Stimulated activated CD4-positive, alpha-beta T cell treated with anti-CD3 and anti-CD28 coated beads, TNF-alpha, amount 100 ng/mL, for 4 hours (primary cell): ENCODE measurements at regions not wholly inside any gene's neighbourhood (a gene's known extent, or its start where the extent isn't known, plus 50 kb on each side); places are given as distances from the start of the nearest gene placed in this dataset.
"Not testable (repeated sequence)": the region's sequence is repeated elsewhere in the genome, so short reads cannot be mapped to it uniquely, and the experiment has no call there.

Experiments
- DNase-seq, 3 experiments: peaks; one replicate each; pipeline ENCODE4 v3.0.0-alpha.2; 2020; ENCODE audit warnings: low read depth in 3 of 3

GRCh38 chr3:124363476-124363875 is 366.8 kb upstream of the UMPS start:
- DNase-seq = no peak

- no peak for DNase-seq
Observed at GRCh38 chr3:124364317-124365020, 365.8 kb upstream of the UMPS start.

GRCh38 chr3:124366655-124367054 is 363.6 kb upstream of the UMPS start:
- not testable (repeated sequence) for DNase-seq

- DNase-seq = no peak
Observed at GRCh38 chr3:124372775-124373174, 357.5 kb upstream of the UMPS start.

- DNase-seq = no peak
Observed at GRCh38 chr3:124373524-124373923, 356.7 kb upstream of the UMPS start.

GRCh38 chr3:124374583-124374982 is 355.7 kb upstream of the UMPS start:
- no peak for DNase-seq

- DNase-seq = no peak
Observed at GRCh38 chr3:124381575-124382333, 348.5 kb upstream of the UMPS start.

GRCh38 chr3:124383051-124383450 is 347.2 kb upstream of the UMPS start:
- DNase-seq = no peak

- DNase-seq = no peak
Observed at GRCh38 chr3:124383846-124384466, 346.3 kb upstream of the UMPS start.

GRCh38 chr3:124384527-124384926 is 345.7 kb upstream of the UMPS start:
- no peak for DNase-seq

GRCh38 chr3:124385996-124386395 is 344.3 kb upstream of the UMPS start:
- DNase-seq = no peak

- no peak for DNase-seq
Observed at GRCh38 chr3:124386996-124387595, 343.2 kb upstream of the UMPS start.

- no peak for DNase-seq
Observed at GRCh38 chr3:124391774-124392173, 338.5 kb upstream of the UMPS start.

- DNase-seq = no peak
Observed at GRCh38 chr3:124393340-124393739, 336.9 kb upstream of the UMPS start.

GRCh38 chr3:124395162-124395561 is 335.1 kb upstream of the UMPS start:
- no peak for DNase-seq

- DNase-seq = no peak
Observed at GRCh38 chr3:124395584-124396338, 334.5 kb upstream of the UMPS start.

- DNase-seq = no peak
Observed at GRCh38 chr3:124396339-124396950, 333.8 kb upstream of the UMPS start.

- no peak for DNase-seq
Observed at GRCh38 chr3:124397088-124397487, 333.2 kb upstream of the UMPS start.

GRCh38 chr3:124398594-124398993 is 331.7 kb upstream of the UMPS start:
- DNase-seq = no peak

GRCh38 chr3:124401843-124402242 is 328.4 kb upstream of the UMPS start:
- no peak for DNase-seq

GRCh38 chr3:124402791-124403190 is 327.5 kb upstream of the UMPS start:
- no peak for DNase-seq
